ENCODE measurements at regions not wholly inside any gene's neighbourhood (a gene's known extent, or its start where the extent isn't known, plus 50 kb on each side); places are given as distances from the start of the nearest gene placed in this dataset.
"Not testable (repeated sequence)": the region's sequence is repeated elsewhere in the genome, so short reads cannot be mapped to it uniquely, and the experiment has no call there.

- TF ChIP-seq CTCF (conservative IDR thresholded peaks at IDR 0.05; ENCODE audit: low read depth, low read length); EZH2 (IDR thresholded peaks at IDR 0.05; ENCODE audit: borderline replicate concordance, low read depth, low read length, poor library complexity, severe bottlenecking): not testable (repeated sequence)
Measured at GRCh38 chr1:83150479-83150878, 848.5 kb downstream of the TTLL7 start.

All from A673 (cell line).